ENCODE measurements at regions not wholly inside any gene's neighbourhood (a gene's known extent, or its start where the extent isn't known, plus 50 kb on each side); places are given as distances from the start of the nearest gene placed in this dataset.
A peak's percentile ranks its signal among the peaks of the same experiment; 100 is the strongest.
"Not testable (repeated sequence)": the region's sequence is repeated elsewhere in the genome, so short reads cannot be mapped to it uniquely, and the experiment has no call there.

DNA sequence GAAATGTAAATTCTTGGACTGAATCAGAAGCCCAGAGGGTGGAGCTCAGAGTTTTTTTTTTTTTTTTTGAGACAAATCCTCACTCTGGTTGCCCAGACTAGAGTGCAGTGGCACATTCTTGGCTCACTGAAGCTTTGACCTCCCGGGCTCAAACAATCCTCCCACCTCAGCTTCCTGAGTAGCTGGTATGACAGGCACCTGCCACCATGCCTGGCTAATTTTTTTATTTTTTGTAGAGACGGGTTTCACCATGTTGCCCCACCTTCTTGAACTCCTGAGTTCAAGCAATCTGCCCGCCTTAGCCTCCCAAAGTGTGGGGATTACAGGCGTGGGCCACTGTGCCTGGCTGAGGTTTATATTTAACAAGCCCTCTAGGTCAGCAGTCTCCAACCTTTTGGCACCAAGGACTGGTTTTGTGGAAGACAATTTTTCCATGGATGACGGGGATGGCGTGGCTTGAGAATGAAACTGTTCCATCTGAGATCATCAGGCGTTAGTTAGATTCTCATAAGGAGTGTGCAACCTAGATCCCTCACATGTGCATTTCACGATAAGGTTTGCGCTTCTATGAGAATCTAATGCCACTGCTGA, 76.7 kb downstream of the FHIP1A start:
- TF ChIP-seq, protein P1, sequence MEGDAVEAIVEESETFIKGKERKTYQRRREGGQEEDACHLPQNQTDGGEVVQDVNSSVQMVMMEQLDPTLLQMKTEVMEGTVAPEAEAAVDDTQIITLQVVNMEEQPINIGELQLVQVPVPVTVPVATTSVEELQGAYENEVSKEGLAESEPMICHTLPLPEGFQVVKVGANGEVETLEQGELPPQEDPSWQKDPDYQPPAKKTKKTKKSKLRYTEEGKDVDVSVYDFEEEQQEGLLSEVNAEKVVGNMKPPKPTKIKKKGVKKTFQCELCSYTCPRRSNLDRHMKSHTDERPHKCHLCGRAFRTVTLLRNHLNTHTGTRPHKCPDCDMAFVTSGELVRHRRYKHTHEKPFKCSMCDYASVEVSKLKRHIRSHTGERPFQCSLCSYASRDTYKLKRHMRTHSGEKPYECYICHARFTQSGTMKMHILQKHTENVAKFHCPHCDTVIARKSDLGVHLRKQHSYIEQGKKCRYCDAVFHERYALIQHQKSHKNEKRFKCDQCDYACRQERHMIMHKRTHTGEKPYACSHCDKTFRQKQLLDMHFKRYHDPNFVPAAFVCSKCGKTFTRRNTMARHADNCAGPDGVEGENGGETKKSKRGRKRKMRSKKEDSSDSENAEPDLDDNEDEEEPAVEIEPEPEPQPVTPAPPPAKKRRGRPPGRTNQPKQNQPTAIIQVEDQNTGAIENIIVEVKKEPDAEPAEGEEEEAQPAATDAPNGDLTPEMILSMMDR (IDR thresholded peaks at IDR 0.05; ENCODE audit: insufficient read depth, low read depth, low read length): no peak
- DNase-seq (ENCODE audit: low read depth): peak; percentile 1
- no peak overlapping the region for H3K4me3 ChIP-seq (ENCODE audit: low read depth, low read length)

GRCh38 chr4:151486168-151486567, 77.2 kb downstream of the FHIP1A start:
- TF ChIP-seq, protein P1 (IDR thresholded peaks at IDR 0.05; ENCODE audit: insufficient read depth, low read depth, low read length): no peak
- no peak overlapping the region for H3K4me3 ChIP-seq (ENCODE audit: low read depth, low read length)
- peak; percentile 24 for DNase-seq (ENCODE audit: low read depth)

DNA sequence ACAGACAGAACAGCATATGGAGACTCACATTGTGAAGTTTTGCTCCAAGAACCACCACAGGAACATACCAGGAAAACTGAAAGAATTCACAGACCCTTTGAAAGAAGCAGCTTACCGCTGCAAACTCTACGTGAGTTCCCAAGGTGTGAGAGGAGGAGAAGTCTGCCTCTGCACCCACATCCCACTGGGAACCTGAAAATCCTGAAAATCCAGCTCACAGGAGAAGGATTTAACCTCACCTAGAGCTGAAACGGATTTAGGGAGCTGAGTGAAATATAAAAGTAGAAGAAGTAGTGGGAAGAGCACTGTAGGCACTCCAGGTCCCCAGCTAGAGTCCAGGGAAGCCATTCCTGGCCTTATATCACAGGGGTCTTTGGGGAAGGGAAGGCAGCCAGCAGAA, 80.0 kb downstream of the FHIP1A start:
- TF ChIP-seq, protein P1 (IDR thresholded peaks at IDR 0.05; ENCODE audit: insufficient read depth, low read depth, low read length): no peak
- H3K4me3 ChIP-seq (ENCODE audit: low read depth, low read length): no peak overlapping the region
- no peak for DNase-seq (ENCODE audit: low read depth)

DNA sequence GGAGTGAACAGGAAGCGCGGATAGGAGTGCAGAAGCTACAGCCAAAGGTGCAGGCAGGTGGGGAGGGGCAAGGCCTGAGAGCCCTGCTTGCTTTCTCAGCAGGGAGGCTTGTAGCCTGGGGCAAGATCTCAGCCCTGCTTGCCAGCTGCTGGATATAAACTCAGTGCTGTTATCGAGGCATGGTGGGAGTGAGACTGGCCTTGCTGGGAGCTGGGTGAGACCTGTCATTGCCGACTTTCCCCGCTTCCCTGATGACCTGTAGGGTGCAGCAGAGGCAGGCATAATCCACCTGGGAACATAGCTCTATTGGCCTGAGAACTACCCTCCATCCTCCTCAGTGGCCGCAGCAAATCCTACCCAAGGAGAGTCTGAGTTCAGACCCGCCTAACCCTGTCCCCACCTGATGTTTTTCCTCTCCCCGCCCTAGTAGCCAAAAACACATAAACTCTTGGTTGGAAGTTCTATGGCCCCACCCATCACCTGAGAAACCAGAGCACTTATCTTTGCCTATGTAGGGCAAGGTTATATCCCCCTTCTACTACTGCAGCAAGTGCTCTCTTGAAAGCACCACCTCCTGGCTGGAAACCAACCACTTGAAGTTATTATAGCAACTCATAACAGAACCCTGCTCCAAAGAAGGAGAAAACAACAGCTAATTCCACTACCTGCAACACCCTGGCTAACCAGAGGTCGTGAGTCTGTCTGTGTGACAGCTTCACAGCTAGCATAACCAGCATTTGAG, 80.7 kb downstream of the FHIP1A start:
- TF ChIP-seq, protein P1 (IDR thresholded peaks at IDR 0.05; ENCODE audit: insufficient read depth, low read depth, low read length): no peak
- no peak for DNase-seq (ENCODE audit: low read depth)
- no peak overlapping the region for H3K4me3 ChIP-seq (ENCODE audit: low read depth, low read length)

- not testable (repeated sequence) for DNase-seq (ENCODE audit: low read depth); H3K4me3 ChIP-seq (ENCODE audit: low read depth, low read length)
Measured at GRCh38 chr4:151495612-151496011, 86.6 kb downstream of the FHIP1A start.

GRCh38 chr4:151511548-151511947, 102.6 kb downstream of the FHIP1A start:
- not testable (repeated sequence) for DNase-seq (ENCODE audit: low read depth); H3K4me3 ChIP-seq (ENCODE audit: low read depth, low read length)

DNA sequence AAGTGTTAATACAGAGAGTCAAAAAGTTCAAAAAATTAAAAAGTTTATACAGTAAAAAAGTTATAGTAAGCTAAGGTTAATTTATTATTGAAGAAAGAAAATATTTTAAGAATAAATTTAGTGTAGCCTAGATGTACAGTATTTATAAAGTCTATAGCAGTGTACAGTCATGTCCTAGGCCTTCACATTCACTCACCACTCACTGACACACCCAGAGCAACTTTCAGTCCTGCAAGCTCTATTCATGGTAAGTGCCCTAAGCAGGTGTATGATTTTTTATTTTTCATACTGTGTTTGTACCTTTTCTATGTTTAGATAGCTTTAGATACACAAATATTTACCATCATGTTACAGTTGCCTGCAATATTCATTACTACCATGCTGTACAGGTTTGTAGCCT, 108.9 kb downstream of the FHIP1A start:
- H3K4me3 ChIP-seq (ENCODE audit: low read depth, low read length): no peak overlapping the region
- TF ChIP-seq, protein P1 (IDR thresholded peaks at IDR 0.05; ENCODE audit: insufficient read depth, low read depth, low read length): no peak
- no peak for DNase-seq (ENCODE audit: low read depth)

GRCh38 chr4:151518359-151518758, 109.4 kb downstream of the FHIP1A start:
- DNase-seq (ENCODE audit: low read depth): no peak
- H3K4me3 ChIP-seq (ENCODE audit: low read depth, low read length): no peak overlapping the region
- TF ChIP-seq, protein P1 (IDR thresholded peaks at IDR 0.05; ENCODE audit: insufficient read depth, low read depth, low read length): no peak

All from fibroblast of villous mesenchyme (primary cell).